Gastroesophageal sphincter (tissue), 4 donors: ENCODE measurements at regions not wholly inside any gene's neighbourhood (a gene's known extent, or its start where the extent isn't known, plus 50 kb on each side); places are given as distances from the start of the nearest gene placed in this dataset.

Experiments
- ATAC-seq: fragments of 150-250 bp; one replicate; pipeline ENCODE4 v1.9.1; 2016; ENCODE audit warnings: mild to moderate bottlenecking, moderate library complexity
- H3K27ac ChIP-seq, 4 donors: fragments of 200-600 bp; sonication (generic) in 3 of 4; 1 replicate in 3 of 4; 2 replicates in 1 of 4; pipeline ENCODE4 v1.5.1; 2016 to 2019
- H3K27me3 ChIP-seq: fragments of 200-600 bp; sonication (generic); one replicate; pipeline ENCODE4 v1.5.1; 2019
- H3K36me3 ChIP-seq, 2 donors: fragments of 200-600 bp; sonication (generic); one replicate each; pipeline ENCODE4 v1.5.1; 2019; ENCODE audit warnings: control low read depth in 1 of 2
- H3K4me1 ChIP-seq, 3 donors: fragments of 200-600 bp; sonication (generic); 1 replicate in 2 of 3; 2 replicates in 1 of 3; pipeline ENCODE4 v1.5.1; 2016 to 2019; ENCODE audit warnings: control low read depth in 2 of 3
- H3K4me3 ChIP-seq, 2 donors: fragments of 200-600 bp; sonication (generic); one replicate each; pipeline ENCODE4 v1.5.1; 2019; ENCODE audit warnings: mild to moderate bottlenecking in 1 of 2, moderate library complexity in 1 of 2
- H3K9me3 ChIP-seq, 3 donors: fragments of 200-600 bp; sonication (generic); one replicate each; pipeline ENCODE4 v1.5.1; 2017 to 2019; ENCODE audit warnings: control low read depth in 2 of 3
- CTCF ChIP-seq, 4 experiments: fragments of 200-600 bp in 2 of 4; fragments of 450-650 bp in 2 of 4; sonication (generic) in 1 of 4; IDR thresholded peaks; one replicate each; pipeline ENCODE4 v1.5.1; 2017 to 2019; ENCODE audit warnings: antibody characterized with exemption in 4 of 4, mild to moderate bottlenecking in 2 of 4, moderate library complexity in 2 of 4
- EP300 ChIP-seq: sonication (generic); formaldehyde crosslinking; IDR thresholded peaks from one replicate; pipeline ENCODE4 v1.6.1; 2017; ENCODE audit warnings: antibody characterized with exemption, mild to moderate bottlenecking
- POLR2A ChIP-seq, 2 donors: fragments of 450-650 bp; IDR thresholded peaks; one replicate each; pipeline ENCODE4 v1.6.1; 2017; ENCODE audit warnings: antibody characterized with exemption in 2 of 2, mild to moderate bottlenecking in 2 of 2, moderate library complexity in 1 of 2
- POLR2AphosphoS5 ChIP-seq: sonication (generic); formaldehyde crosslinking; IDR thresholded peaks from one replicate; pipeline ENCODE4 v1.6.1; 2017; ENCODE audit warnings: antibody characterized with exemption
- WGBS, 2 donors: methylation state at CpG; one replicate each; pipeline ENCODE4 v1.1.5; 2018; ENCODE audit warnings: low coverage in 1 of 2; 5-methylcytosine and 5-hydroxymethylcytosine counted together

GRCh38 chr6:11426571-11426970, 111.0 kb upstream of the TMEM170B start:
- peak; percentile 52 for ATAC-seq
- Histone ChIP-seq H3K9me3 (no peaks in the 10 kb centered on the region), H3K4me3 (no peak overlapping the region), H3K27me3 (no peaks in the 10 kb centered on the region), H3K27ac (peak overlapping the region in 1 of 4 donors; percentile 18), H3K36me3 (no peaks in the 10 kb centered on the region), H3K4me1 (peaks cover 0 to 35% (median 19%) of the 10 kb centered on the region in 3 donors)
- no peak for TF ChIP-seq CTCF (IDR thresholded peaks at IDR 0.05)
- no peak for TF ChIP-seq POLR2A (IDR thresholded peaks at IDR 0.05)
- TF ChIP-seq POLR2AphosphoS5 = no peak
- no peak for TF ChIP-seq EP300
- WGBS, 2 donors = 62 to 93% methylated on average over 2 of the region's 2 CpGs

GRCh38 chr6:11425876-11426275, 111.7 kb upstream of the TMEM170B start:
- Histone ChIP-seq H3K27me3 (no peaks in the 10 kb centered on the region), H3K36me3 (no peaks in the 10 kb centered on the region), H3K9me3 (no peaks in the 10 kb centered on the region), H3K4me3 (no peak overlapping the region), H3K4me1 (peaks cover 0 to 35% (median 19%) of the 10 kb centered on the region in 3 donors), H3K27ac (no peak overlapping the region)
- TF ChIP-seq CTCF (IDR thresholded peaks at IDR 0.05) (no peak), EP300 (no peak), POLR2AphosphoS5 (no peak), POLR2A (IDR thresholded peaks at IDR 0.05) (no peak)
- no peak for ATAC-seq
- WGBS, 2 donors = no CpG with 5 or more reads among the region's 1 CpG

- ATAC-seq = no peak
- WGBS, 2 donors = 94 to 100% methylated on average over 3 to 5 of the region's 5 CpGs
- Histone ChIP-seq H3K4me3 (no peak overlapping the region), H3K36me3 (no peaks in the 10 kb centered on the region), H3K27me3 (no peaks in the 10 kb centered on the region), H3K27ac (no peak overlapping the region), H3K4me1 (peaks cover 0 to 35% (median 19%) of the 10 kb centered on the region in 3 donors), H3K9me3 (no peaks in the 10 kb centered on the region)
- TF ChIP-seq POLR2AphosphoS5 (no peak), POLR2A (IDR thresholded peaks at IDR 0.05) (no peak), CTCF (IDR thresholded peaks at IDR 0.05) (no peak)
These were observed 112.1 kb upstream of the TMEM170B start for GRCh38 chr6:11425431-11425871.

GRCh38 chr6:11424395-11425034, 113.0 kb upstream of the TMEM170B start:
- no peaks in the 10 kb centered on the region for H3K27me3 ChIP-seq
- H3K9me3 ChIP-seq = no peaks in the 10 kb centered on the region
- H3K36me3 ChIP-seq = no peaks in the 10 kb centered on the region
- peaks cover 0 to 28% (median 19%) of the 10 kb centered on the region in 3 donors for H3K4me1 ChIP-seq
- no peak for TF ChIP-seq POLR2A (IDR thresholded peaks at IDR 0.05)
- TF ChIP-seq CTCF (IDR thresholded peaks at IDR 0.05) = no peak
- TF ChIP-seq EP300 = no peak
- no peak for TF ChIP-seq POLR2AphosphoS5
- ATAC-seq = no peak
- H3K4me3 ChIP-seq = no peak overlapping the region
- no peak overlapping the region for H3K27ac ChIP-seq
- WGBS, 2 donors = 8 to 60% methylated on average over 1 to 2 of the region's 4 CpGs

- Histone ChIP-seq H3K36me3 (no peaks in the 10 kb centered on the region), H3K9me3 (no peaks in the 10 kb centered on the region), H3K27me3 (no peaks in the 10 kb centered on the region), H3K27ac (peak overlapping the region in 2 of 4 donors; percentile 7 to 22), H3K4me1 (peaks cover 0 to 20% (median 16%) of the 10 kb centered on the region in 3 donors), H3K4me3 (no peak overlapping the region)
- 78 to 100% methylated on average over 1 of the region's 1 CpG for WGBS, 2 donors
- TF ChIP-seq POLR2AphosphoS5 (peak; percentile 13), POLR2A (IDR thresholded peaks at IDR 0.05) (no peak), CTCF (IDR thresholded peaks at IDR 0.05) (no peak)
- peak; percentile 54 for ATAC-seq
These were observed 113.9 kb upstream of the TMEM170B start for GRCh38 chr6:11423667-11424066.
